GM18867 (cell line): ENCODE measurements at regions not wholly inside any gene's neighbourhood (a gene's known extent, or its start where the extent isn't known, plus 50 kb on each side); places are given as distances from the start of the nearest gene placed in this dataset.

Experiments
- ATAC-seq: cut with Tn5 transposase; IDR thresholded peaks from one replicate; pipeline ENCODE4 v1.9.1; 2021; ENCODE audit warnings: mild to moderate bottlenecking, moderate library complexity; ENCODE audit not compliant: unreplicated experiment

- ATAC-seq = no peak
Measured at GRCh38 chr2:16019617-16020351, 79.4 kb downstream of the MYCN start.

- no peak for ATAC-seq
Measured at GRCh38 chr2:16019060-16019480, 78.7 kb downstream of the MYCN start.

- ATAC-seq = no peak
Measured at GRCh38 chr2:16018277-16019059, 78.1 kb downstream of the MYCN start.

GRCh38 chr2:16016282-16016681 is 75.9 kb downstream of the MYCN start:
- no peak for ATAC-seq

GRCh38 chr2:16015903-16016265 is 75.5 kb downstream of the MYCN start:
- no peak for ATAC-seq

GRCh38 chr2:16015210-16015902 is 75.0 kb downstream of the MYCN start:
- ATAC-seq = no peak

GRCh38 chr2:16014802-16015201 is 74.5 kb downstream of the MYCN start:
- no peak for ATAC-seq

- ATAC-seq = no peak
Measured at GRCh38 chr2:16014041-16014787, 73.9 kb downstream of the MYCN start.

- no peak for ATAC-seq
Measured at GRCh38 chr2:16013359-16013911, 73.1 kb downstream of the MYCN start.

GRCh38 chr2:16012626-16013358 is 72.4 kb downstream of the MYCN start:
- no peak for ATAC-seq

GRCh38 chr2:16012029-16012596 is 71.8 kb downstream of the MYCN start:
- no peak for ATAC-seq

GRCh38 chr2:16011621-16011960 is 71.2 kb downstream of the MYCN start:
- no peak for ATAC-seq

- no peak for ATAC-seq
Measured at GRCh38 chr2:16010951-16011620, 70.7 kb downstream of the MYCN start.

- ATAC-seq = no peak
Measured at GRCh38 chr2:16010011-16010410, 69.7 kb downstream of the MYCN start.

- ATAC-seq = no peak
Measured at GRCh38 chr2:16009560-16009959, 69.2 kb downstream of the MYCN start.

- no peak for ATAC-seq
Measured at GRCh38 chr2:16008856-16009255, 68.5 kb downstream of the MYCN start.

- no peak for ATAC-seq
Measured at GRCh38 chr2:16008331-16008850, 68.0 kb downstream of the MYCN start.

GRCh38 chr2:16007167-16007934 is 67.0 kb downstream of the MYCN start:
- ATAC-seq = no peak
